PFSK-1 (cell line): ENCODE measurements at regions not wholly inside any gene's neighbourhood (a gene's known extent, or its start where the extent isn't known, plus 50 kb on each side); places are given as distances from the start of the nearest gene placed in this dataset.

Experiments used
- FOXP2 ChIP-seq: optimal IDR thresholded peaks from 2 replicates; pipeline ENCODE3; 2011; ENCODE audit warnings: borderline replicate concordance, control low read depth, inconsistent platforms; ENCODE audit not compliant: insufficient read depth; ENCODE audit errors: extremely low read length, extremely low read depth
- POLR2AphosphoS5 ChIP-seq: IDR thresholded peaks from 2 replicates; pipeline ENCODE4 v1.6.1; 2012; ENCODE audit warnings: low read depth, mild to moderate bottlenecking, control low read depth, low read length, moderate library complexity
- SIN3A ChIP-seq: IDR thresholded peaks from 2 replicates; pipeline ENCODE4 v1.6.1; 2012; ENCODE audit warnings: mild to moderate bottlenecking, low read length, moderate library complexity, borderline replicate concordance; ENCODE audit not compliant: insufficient read depth
- TAF1 ChIP-seq: IDR thresholded peaks from 2 replicates; pipeline ENCODE4 v1.6.1; 2012; ENCODE audit warnings: low read length, control low read depth, borderline replicate concordance; ENCODE audit not compliant: insufficient read depth
- TF ChIP-seq, protein P1 (sequence below), 2 experiments: IDR thresholded peaks; 2 replicates each; pipeline versions ENCODE4 v1.6.1 to v1.8.0; 2011 to 2012; ENCODE audit warnings: low read depth in 2 of 2, low read length in 2 of 2, control low read depth in 1 of 2, inconsistent platforms in 1 of 2, mild to moderate bottlenecking in 1 of 2, moderate library complexity in 1 of 2; ENCODE audit not compliant: insufficient read depth in 1 of 2

DNA sequence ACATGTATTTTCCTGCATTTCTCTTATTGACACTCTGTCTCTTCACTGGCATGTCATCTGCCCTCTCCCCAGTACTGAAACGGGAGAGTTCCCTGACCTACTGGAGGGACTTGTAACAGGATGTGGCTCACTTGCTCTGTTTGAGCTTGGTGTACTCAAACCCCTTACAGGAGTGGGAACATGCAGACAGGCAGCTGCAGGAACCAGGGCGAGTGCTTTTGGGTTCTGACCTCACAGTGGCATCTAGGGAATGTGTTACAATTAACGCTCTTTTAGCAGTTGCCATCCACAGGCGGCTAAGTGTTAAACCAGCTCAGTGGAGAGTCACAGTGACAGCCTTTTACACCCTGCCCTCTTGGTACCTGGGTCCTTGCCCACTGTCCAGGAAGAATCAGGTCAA is 300.3 kb upstream of the GRAMD2B start:
- TF ChIP-seq SIN3A (no peak), FOXP2 (no peak), TAF1 (no peak), POLR2AphosphoS5 (no peak)

DNA sequence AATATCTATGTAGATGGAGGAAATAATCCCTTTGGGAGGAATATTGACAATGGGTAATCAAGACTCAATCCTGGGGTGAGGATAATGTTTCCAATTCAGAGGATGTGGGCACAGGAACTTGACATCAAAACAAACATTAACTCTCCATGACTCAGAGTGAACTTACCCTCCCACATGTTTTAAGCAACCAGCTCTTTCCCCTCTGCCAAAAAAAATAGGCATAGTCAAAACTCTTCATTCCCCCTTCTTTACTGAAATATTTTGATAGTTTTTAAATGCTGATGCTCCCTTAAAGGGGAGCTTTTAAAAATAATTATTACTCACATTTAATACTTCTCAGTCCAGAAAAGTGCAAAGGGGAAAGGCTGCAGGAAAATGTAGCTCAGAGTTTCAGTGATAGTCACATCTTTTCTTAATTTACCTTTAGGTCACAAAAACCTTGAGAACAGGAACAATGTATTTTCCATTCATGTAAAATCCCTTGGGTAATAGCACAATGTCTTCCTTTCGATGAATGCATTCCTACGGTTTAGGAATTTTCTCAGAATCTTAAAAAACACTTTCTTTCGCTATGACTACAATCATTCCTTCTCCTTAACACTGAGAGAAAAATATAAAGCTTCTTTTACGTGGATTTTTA is 298.4 kb upstream of the GRAMD2B start:
- TF ChIP-seq, protein P1, sequence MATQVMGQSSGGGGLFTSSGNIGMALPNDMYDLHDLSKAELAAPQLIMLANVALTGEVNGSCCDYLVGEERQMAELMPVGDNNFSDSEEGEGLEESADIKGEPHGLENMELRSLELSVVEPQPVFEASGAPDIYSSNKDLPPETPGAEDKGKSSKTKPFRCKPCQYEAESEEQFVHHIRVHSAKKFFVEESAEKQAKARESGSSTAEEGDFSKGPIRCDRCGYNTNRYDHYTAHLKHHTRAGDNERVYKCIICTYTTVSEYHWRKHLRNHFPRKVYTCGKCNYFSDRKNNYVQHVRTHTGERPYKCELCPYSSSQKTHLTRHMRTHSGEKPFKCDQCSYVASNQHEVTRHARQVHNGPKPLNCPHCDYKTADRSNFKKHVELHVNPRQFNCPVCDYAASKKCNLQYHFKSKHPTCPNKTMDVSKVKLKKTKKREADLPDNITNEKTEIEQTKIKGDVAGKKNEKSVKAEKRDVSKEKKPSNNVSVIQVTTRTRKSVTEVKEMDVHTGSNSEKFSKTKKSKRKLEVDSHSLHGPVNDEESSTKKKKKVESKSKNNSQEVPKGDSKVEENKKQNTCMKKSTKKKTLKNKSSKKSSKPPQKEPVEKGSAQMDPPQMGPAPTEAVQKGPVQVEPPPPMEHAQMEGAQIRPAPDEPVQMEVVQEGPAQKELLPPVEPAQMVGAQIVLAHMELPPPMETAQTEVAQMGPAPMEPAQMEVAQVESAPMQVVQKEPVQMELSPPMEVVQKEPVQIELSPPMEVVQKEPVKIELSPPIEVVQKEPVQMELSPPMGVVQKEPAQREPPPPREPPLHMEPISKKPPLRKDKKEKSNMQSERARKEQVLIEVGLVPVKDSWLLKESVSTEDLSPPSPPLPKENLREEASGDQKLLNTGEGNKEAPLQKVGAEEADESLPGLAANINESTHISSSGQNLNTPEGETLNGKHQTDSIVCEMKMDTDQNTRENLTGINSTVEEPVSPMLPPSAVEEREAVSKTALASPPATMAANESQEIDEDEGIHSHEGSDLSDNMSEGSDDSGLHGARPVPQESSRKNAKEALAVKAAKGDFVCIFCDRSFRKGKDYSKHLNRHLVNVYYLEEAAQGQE (IDR thresholded peaks at IDR 0.05; ENCODE audit: insufficient read depth in 1 of 2, low read depth in 2 of 2, low read length in 2 of 2), result peak in 1 of 2 experiments; percentile 68; a peak in 2 of 4 replicates
- 0 out of 2 replicates have a peak, but pooled peaks have one; percentile 44 for TF ChIP-seq POLR2AphosphoS5
- TF ChIP-seq SIN3A, result peak; percentile 84; the same call in 1 of the 2 replicates
- no peak for TF ChIP-seq FOXP2
- TF ChIP-seq TAF1, result no peak

DNA sequence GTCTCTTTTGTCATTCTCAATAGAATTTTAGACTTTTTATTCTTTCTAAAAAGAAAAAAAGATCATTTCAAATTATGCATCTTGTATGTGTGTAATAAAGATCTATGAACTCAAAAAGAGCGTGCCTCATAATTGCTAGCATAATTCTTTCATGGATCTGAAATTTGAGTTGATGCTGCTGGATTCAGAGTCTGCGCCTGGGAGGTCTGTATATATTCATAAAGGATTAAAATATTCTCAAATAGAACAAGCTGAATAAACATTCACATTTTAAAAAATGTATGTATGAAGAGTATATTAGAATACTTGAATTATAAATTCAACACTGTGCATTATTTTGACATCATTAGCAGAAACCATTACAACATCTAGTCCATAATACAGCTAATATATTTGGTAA is 297.8 kb upstream of the GRAMD2B start:
- TF ChIP-seq, protein P1 (IDR thresholded peaks at IDR 0.05; ENCODE audit: insufficient read depth in 1 of 2, low read depth in 2 of 2, low read length in 2 of 2), result no peak
- TF ChIP-seq TAF1 (no peak), SIN3A (no peak), FOXP2 (no peak), POLR2AphosphoS5 (no peak)

DNA sequence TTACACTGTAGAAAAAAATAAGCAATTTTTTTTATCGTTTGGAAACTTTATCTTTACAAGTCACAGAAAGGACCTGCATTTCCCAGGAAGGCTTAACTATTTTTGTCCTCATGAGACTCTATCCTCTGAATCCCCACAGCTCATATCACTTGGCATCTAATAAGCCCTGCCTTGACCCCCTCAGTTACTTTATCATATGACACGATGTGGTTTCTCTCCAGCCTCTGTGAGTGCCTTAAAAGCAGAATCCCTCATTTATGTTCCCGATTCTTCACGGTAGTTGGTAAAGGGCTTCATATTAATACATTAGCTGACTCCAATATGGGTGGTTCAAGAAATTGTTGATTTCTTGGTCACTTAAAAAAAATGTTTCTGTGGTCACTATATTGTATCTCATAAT is 296.6 kb upstream of the GRAMD2B start:
- no peak for TF ChIP-seq FOXP2
- TF ChIP-seq, protein P1 (IDR thresholded peaks at IDR 0.05; ENCODE audit: insufficient read depth in 1 of 2, low read depth in 2 of 2, low read length in 2 of 2), result no peak
- TF ChIP-seq TAF1, result no peak
- TF ChIP-seq SIN3A, result no peak

DNA sequence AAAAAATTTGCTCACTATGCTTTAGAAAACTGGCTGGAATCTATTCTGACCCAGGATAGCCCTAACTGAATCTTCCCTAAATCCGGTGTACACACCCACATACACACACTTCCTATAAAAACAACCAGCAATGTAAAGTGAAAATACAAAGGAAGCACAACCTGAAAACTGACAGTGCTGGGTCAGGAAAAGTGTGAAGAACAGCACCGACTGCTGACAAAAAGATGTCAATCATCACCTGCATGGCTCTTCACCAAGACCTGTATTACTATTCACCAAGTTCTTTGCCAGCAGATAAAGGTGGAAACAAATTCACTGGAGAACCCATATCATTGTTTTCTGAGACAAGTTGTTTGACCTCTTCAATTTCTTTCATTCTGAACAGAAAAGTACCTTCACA is 293.8 kb upstream of the GRAMD2B start:
- TF ChIP-seq FOXP2 (no peak), TAF1 (no peak), POLR2AphosphoS5 (no peak), SIN3A (no peak)
- TF ChIP-seq, protein P1 (IDR thresholded peaks at IDR 0.05; ENCODE audit: insufficient read depth in 1 of 2, low read depth in 2 of 2, low read length in 2 of 2), result no peak
